NCI-H2227 (cell line): ENCODE measurements at regions not wholly inside any gene's neighbourhood (a gene's known extent, or its start where the extent isn't known, plus 50 kb on each side); places are given as distances from the start of the nearest gene placed in this dataset.

Experiments used
- DNase-seq: peaks from one replicate; lab custom pipeline; 2025; ENCODE audit not compliant: unreplicated experiment; lab: John Stamatoyannopoulos, UW

DNA sequence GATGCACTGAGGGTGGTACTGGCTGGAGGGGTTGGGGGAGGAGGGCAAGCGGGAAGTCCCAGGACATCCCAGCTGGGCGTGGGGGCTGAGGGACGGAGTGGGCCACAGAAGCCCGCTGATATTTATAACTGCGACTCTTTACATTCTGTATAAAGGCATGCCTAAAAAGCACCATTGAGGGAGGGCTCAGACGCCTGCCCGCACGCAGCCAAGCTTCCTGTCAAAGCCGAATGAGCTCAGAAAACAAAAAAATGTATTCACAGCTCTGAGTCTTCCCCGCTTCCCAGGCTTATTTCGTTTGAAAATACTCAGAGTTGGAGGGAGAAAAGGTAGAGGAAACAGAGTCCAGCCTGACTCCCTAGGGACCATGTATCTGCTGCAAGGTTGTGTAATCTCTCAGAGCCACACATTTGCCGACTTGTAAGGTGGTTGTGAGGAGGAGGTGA lies 170.1 kb upstream of the HAAO start:
- no peak for DNase-seq

DNA sequence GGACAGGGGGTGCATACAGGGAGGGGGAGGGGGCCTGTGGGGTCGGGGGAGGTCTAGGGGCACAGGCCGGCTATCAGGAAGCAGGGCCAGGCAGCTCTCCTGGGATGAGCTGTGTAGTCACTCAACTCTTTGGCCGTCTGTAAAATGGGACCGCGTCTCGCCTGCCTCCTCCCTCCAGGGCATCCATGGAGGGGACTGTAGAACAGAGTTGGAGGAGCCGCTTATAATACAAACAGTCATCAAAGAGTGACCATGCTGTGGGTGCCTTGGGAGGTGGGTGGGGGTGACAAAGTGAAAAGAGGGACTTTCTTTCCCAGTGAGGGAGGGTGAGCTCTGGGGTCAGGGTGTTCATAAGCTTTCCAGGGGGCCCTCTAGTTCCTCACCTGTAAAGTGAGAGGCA lies 169.6 kb upstream of the HAAO start:
- DNase-seq, result no peak

DNA sequence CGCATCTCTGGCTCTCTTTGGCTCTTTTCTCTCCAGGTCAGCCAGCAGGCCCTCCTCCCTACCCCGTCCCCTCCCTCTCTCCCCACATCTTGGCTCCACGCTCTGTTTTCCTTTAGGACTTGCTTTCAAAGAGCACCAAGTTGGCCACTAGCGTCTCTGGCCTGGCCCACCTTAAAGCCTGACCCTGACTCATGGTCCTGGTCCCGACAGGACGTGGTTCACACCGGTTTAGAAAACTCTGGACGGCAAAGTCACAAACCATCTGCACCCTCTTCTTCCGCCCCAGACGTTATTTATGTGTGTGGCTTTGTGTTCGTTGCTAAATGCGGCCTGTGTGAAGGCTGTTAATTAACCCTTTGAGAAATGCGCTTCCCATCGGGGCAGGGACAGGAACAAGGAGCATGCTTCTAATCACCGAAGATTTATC lies 169.0 kb upstream of the HAAO start:
- DNase-seq, result no peak

DNA sequence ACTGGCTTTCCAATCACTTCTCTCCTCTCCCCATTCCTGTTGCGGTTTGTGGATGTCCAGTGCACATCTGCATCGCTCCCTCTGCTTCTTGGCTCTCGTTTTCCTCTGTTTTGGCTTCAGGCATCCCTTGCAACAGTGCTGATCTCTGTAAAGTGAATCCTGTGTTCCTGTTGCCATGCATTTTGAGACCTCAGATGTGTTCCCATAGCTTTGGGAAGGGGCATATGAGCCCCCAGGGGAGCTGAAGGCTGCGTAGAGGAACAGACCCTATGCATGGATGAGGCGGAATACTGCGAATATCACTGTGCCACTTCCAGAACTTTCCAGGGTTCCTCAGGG lies 168.4 kb upstream of the HAAO start:
- no peak for DNase-seq

DNA sequence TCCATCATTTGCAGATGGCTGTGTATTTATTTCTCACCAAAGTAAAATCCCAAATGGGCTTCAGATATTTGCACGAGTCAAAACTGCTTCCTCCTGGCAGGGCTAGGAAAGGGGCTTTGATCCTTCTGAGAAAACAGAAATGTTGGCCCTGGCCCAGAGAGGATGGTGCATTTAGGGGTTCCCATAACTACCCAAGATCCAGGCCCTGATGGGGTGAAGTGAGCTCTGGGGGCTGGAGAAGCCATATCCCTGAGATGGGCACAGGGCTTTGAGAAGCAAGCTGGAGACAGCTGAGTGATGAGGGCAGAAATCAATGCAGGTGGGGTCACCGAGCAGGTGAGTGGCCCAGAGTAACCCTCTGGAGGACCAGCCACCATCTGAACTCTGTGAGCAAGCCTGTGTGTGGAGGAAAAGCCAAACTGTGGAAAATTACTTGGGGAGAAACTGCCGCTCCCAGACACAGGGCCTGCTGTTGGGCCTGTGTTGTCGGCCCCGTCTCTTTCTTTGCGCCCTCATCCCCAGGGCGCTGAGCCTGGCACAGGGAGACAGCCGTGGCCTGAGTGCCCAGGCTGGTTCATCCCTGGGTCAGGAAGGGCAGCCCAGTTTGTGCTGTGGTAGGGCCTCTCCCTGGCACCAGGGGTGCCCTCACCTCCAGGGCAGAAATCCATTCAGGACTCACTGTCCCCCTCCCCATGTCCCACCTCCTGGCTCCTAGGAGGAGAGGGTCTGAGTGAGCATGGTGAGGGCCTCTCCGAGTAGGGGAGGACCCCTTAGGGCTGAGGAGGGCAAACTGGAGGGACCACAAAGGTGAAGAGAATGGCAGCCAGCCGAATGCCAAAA lies 167.8 kb upstream of the HAAO start:
- no peak for DNase-seq

DNA sequence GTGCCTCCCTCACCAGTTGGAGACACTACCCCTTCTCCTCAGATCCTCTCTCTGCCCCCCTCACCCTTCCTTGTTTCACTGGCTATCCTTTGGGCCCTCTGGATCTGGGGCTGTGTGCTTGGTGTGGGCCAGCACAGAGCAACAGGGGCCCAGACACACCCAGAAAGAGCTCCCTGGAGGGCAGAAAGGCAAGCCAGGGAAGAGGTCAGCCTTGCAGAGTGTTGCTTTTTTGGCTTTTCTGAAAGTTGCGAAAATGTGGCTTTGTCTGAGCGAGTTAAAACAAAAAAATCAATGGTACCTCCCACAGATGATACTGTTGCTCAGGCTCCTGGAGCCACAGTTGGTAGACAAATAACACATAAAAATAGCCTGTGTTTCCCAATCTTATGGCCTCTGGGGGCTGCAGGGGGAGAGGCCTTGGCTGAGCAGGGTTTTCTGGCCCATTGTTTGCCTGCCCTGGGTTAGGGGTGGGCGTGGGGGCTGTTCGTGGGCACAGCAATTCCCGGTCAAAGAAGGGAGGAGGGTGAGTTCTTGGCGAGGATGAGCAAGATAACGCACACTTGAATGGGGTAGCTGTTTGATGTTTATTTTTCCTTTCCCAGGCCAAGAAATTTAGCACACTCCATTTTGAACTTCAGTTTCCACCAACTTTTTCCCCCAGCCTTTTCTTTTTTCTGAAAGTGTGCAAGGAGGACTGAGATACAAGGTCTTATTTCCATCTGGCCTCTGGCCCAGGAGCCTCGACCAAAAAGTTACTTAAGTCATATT lies 167.0 kb upstream of the HAAO start:
- DNase-seq, result no peak

DNA sequence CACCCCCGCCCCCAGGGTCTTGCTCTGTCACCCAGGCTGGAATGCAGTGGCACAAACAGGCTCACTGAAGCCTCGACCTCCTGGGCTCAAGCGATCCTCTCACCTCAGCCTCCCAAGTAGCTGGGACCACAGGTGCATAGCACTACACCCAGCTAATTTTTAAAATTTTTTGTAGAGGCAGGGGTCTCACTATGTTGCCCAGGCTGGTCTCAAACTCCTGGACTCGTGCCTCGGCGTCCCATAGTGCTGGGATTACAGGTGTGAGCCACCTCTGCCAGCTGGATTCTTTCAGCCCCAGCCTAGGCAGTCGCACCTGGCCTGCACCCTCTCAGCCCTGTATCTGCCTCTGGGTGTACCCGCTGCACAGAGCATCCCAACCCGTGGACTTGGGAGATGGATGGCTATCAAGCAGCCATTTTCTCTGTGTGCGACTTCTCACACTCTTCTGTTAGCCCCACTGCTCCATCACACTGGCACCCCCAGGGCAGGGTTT lies 166.4 kb upstream of the HAAO start:
- no peak for DNase-seq

DNA sequence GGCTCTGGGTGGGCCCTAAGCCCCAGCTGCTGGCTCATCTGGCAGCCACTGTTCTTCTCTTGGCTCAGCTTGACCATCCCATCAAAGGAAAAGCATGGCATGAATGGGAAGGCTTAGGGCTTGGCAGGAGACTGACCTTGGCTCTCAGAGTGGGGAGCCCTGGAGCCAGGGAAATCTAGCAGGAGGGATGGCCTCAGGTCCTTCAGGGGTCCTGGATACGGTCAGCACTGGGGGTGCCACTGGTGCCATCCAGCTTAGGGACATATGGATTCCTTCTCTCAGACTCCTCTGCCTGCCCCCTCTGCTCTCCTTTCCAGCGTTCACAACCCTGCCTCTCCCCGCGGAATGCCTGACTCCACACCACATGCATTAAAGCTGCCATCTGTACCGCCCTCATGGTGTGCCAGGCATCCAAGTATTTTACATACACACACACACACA lies 165.5 kb upstream of the HAAO start:
- no peak for DNase-seq

DNA sequence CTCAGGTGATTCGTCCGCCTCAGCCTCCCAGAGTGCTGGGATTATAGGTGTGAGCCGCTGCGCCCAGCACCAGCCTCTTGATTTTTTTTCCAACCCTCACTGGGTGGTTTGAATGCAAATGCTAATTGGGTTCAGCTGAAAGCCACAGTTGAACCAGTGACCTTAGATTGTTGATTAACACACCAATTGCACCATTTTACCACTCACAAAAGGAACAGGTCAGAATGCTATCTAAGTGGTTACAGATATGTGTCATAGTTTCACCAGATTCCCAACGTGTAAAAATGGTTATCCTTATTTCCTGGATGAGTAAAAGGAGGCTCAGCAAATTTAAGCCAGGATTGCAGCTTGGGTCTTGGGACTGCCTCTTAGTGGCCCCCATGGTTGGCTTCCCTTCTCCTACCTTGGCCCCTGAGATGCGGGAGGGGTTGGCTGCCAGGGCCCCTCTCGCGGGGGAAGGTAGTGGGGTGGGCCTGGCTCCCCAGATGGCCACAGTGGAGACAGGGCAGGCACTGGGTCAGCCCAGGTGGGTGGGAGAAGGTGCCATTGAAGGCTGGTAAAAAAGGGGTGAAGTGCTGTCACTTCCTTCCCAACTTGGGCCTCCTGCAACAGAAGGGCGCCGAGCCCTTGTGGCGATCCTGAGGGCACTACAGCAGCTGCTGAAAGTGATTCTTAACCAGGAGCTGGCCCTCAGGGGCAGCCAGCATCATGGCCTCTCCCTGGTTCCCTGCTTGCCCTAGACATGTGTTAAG lies 164.9 kb upstream of the HAAO start:
- no peak for DNase-seq

DNA sequence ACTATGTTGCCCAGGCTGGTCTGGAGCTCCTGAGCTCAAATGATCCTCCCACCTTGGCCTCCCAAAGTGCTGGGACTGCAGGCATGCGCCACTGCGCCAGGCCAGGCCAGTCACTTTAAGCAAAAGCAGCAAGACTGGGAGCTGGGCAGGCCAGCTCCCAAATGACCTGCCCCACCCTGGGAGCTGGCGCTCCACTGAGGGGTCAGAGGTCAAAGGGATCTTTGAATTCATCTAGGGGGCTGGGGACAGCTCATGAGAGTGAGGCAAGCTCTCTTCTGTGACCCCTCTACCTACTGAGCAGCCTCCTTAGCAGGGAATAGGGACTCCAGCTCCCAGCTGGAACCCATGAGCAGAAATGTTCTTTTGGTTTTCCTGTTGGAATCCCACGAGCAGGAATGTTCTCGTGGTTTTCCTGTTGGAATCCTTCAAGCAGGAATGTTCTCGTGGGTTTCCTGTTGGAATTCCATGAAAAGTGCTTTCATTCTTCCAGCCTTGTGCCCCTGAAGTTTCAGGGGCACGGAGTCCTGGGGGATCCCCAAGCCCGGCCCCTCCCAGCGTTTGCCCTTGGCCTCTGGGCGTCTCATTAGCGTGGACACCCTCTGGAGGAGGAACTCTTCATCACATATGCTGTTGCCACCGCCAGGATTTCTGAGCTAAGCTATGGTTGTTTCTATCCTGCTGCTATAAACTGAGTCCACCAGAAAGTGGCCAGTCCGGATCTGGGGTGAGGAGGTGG lies 162.0 kb upstream of the HAAO start:
- no peak for DNase-seq

DNA sequence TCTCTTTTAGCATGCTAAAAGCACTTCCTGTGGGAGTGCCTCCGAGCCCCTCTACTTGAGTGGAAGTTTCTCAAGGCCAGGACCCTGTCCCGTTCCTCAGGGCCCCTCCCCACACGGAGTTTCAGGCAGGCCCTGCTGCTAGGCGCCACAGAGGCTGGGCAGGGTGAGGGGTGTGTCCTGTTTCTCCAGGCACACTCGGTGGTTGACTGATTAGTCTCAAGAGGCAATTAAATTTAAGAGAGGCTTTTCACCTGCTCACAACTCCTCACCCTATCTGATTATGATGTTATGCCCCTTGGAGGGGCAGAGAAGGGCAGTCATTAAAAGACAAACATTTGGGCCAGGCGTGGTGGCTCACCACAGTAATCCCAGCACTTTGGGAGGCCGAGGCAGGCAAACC lies 160.8 kb upstream of the HAAO start:
- no peak for DNase-seq

DNA sequence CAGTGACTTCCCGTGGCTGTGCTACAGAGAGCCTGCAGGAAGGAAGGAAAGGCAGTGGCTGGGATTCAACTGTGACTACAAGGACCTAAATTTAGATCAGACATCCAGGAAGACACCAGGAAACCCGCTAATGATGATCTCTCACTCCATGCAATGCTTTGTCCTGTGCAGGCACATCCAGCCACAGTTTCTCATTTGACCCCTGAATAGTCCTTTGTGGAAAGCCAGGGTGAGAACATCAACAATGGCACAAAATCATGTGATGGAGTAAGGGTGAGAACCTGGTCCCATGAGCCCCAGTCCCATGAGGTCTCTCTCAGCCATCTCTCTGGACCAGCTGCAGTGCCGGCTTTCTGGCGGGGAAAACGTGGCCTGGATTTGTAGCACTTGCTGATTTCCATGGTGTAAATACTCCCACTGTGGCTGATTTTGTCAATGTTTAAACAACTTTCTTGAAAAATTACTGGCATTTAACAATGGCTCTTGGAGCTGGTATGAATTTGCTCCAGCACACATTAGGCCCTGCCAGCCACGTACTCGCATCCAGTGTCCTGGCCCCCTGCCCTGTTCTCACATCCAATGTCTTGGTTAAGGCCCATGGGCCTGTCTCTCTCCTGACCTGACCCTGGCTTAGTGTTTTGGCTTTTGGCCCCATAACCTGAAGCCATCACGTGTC lies 159.0 kb upstream of the HAAO start:
- no peak for DNase-seq

DNA sequence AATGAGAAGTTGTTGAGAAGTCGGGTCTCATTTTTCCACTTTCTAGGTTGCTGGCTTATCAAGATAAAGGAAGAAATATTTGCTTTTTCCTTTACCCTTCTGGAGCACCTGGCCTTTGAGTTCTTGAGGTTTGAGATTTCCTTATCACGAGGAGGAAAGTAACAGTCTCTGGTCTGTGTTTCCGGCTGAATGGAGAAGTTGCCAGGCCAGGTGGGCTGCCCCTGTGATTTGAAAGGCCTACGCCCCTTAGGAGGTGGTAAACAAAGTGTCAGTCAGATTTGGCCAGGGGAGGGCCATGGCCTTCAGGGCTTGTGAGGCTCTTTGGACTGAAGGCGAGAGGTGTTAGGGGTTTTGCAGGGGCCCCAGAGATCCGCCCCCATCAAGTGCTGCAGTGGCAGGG lies 156.7 kb upstream of the HAAO start:
- no peak for DNase-seq

DNA sequence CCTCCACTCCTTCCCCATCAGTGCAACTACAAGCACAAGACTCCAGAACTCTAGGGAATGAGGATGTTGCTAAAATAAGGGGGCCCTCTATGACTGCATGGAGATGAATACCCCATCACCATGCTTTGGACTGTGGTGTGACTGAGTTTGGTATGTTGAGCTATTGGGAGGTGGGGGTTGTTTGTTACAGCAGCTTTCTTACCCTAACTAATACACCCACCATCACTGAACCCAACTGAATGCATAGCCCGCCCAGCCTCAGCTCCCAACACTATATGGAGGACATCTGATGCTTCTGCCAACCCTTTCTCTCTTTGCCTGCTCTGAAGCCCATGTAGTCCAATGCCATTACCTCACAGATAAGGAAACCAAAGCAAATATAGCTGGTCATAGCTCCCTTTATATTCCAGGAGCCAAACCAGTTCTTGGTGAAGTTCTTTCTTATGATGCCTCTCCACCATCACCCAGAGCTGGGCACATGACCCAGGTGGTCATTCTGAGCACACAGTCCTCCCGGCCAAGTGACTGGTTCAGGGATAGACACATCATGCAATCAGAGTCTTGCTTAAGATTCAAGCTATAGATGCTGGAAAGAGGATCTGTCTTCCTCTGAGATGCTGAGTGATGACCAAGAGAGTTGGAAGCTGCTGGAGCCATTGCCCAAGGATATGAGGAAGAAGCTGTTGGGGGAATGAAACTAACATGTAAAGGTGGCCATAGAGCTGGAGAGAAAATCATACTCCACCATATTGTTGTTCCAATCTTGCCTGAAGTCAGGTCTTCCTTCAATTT lies 155.6 kb upstream of the HAAO start:
- no peak for DNase-seq

DNA sequence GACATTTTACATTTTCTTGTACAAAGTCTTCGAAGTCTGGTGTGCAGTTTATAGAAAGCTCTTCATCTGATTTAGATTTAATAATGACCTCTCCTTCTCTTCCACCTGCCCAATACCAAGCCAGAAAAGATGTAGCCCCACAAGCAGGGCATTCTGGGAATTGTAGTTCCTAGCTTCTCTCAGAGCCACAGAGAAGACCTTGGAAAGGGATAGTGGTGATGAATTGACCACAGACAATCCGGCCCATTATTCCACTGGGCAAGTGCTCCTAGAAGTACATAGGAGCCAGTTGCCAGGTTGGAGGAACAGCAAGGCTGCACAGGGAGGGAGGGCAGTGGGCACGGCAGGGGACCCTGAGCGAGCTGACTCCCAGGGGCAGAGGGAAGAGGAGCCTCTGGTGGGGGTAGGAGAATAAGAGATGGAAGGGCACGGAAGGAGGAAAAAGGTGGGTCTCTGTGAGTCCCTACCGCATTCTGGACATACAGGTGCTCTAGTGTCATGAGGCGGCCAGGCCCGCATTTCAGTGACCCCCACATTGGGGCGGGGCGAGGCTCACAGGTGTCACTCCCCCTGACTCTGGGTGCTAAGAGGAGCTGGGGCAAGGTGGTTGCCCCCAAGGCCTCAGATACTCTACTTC lies 152.5 kb upstream of the HAAO start:
- peak; percentile 39 for DNase-seq

DNA sequence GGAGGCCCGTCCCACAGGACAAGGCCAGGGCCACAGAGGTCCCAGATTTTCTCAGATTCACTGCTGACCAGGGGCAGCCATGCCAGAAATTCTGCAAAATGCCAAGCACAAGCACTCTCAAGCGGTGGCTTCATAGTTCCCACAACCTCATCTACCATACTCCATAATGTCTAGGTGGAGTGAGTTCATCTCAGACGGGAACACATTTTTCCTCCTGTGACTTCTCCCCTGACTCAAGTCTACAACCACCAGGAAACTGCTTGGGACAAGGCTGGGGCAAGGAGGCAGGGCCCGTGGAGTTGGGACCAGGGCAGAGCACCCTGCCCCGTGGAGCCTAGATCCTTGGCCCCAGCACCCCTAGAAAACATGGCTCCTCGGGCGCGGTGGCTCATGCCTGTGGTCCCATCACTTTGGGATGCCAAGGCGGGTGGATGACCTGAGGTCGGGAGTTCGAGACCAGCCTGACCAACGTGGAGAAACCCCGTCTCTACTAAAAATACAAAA lies 150.7 kb upstream of the HAAO start:
- DNase-seq, result no peak

DNA sequence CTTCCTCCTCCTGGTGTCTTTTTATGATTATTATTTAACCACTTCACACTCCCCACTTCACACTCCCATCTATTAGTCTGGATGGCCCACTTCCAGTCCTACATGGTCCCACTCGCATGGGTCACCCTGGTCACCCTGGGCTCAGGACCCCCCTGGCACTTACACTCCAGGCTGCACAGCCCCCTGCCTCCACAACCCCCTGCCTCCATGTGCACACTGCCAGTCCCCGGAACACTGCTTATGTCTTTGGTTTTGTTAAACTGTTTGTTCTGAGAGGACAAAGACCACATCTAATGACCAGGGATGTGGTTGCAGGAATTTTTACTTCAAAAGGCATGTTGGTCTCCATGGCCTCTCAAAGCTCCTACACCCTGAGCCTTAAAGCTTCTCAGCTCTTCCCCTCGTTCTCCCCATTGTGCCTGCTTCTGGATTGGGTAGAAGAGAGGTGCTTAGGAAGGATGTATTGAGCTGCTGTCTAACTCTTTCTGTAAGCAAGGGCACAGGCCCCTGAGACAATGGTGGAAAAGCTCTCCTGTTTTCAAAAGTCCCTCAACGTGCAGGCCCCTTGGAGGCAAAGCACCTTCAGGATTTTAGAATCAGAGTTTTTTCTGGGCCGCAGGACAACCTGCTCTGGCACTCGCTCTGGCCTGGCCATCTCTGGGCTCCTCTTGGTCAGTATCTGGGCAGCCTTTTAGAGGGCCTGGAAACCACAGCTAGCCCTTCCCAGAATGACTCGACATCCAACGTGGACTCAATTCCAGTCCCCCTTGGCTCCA lies 150.0 kb upstream of the HAAO start:
- no peak for DNase-seq

DNA sequence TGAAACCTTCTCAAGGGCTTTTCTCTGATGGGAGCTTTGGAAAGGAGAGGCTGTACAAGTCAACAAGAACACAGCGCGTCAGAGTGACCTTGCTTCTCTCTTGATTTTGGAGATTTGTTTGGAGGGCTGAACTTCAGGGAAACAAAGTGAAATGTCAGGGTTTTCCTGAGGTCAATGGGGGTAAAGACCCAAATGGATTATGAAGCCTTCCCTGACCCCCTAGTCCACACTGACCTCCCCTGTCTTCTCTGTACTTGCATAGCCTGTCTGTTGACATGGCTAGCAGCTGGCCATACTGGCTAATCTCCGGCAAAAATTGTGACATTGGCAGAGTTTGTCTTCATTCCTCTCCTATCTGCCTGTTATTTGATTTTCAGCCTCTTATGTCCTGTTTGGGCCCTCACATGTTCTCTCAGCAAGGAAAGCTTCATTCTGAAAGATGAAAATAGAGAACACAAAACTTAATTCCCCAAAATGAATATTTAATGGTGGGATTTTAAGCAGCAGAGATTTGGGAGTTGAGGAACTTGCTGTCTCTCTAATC lies 149.3 kb upstream of the HAAO start:
- DNase-seq, result no peak
